ENCODE measurements at regions not wholly inside any gene's neighbourhood (a gene's known extent, or its start where the extent isn't known, plus 50 kb on each side); places are given as distances from the start of the nearest gene placed in this dataset.

- TF ChIP-seq ZNF274 (IDR thresholded peaks at IDR 0.05; ENCODE audit: low read depth, low read length) = no peak
- TF ChIP-seq YY1 (IDR thresholded peaks at IDR 0.05; ENCODE audit: insufficient read depth, insufficient read length) = no peak
Observed at GRCh38 chr9:38183994-38184568, 115.1 kb upstream of the SHB start.
